ENCODE measurements at regions not wholly inside any gene's neighbourhood (a gene's known extent, or its start where the extent isn't known, plus 50 kb on each side); places are given as distances from the start of the nearest gene placed in this dataset.

GRCh38 chr4:63795301-63795700 lies 613.9 kb downstream of the TECRL start:
- TF ChIP-seq CTCF (conservative IDR thresholded peaks at IDR 0.05) (no peak), ZFX (IDR thresholded peaks at IDR 0.05) (no peak)

Measured in C4-2B (cell line).